Activated CD4-positive, alpha-beta memory T cell treated with anti-CD3 and anti-CD28 coated beads, Interleukin-2, amount 10 ng/mL, durations not matched to agents 7 days and 5 days (primary cell): ENCODE measurements at regions not wholly inside any gene's neighbourhood (a gene's known extent, or its start where the extent isn't known, plus 50 kb on each side); places are given as distances from the start of the nearest gene placed in this dataset.

Experiments
- CTCF ChIA-PET: fragments of 350-600 bp; sonication (Branson Sonifier 250); formaldehyde crosslinking; loops from one replicate; lab custom pipeline; 2021; ENCODE audit warnings: antibody characterized with exemption, inconsistent platforms; lab: Charles Lee
- POLR2A ChIA-PET: fragments of 350-600 bp; sonication (Branson Sonifier 250); formaldehyde crosslinking; loops from one replicate; lab custom pipeline; 2021; ENCODE audit warnings: antibody characterized with exemption; lab: Charles Lee
- DNase-seq: peaks from one replicate; pipeline ENCODE4 v3.0.0-alpha.2; 2020
- H3K27ac Mint-ChIP-seq: one replicate; pipeline ENCODE4 v1.8.0; 2021; ENCODE audit warnings: mild to moderate bottlenecking, mixed read lengths
- H3K27me3 Mint-ChIP-seq: one replicate; pipeline ENCODE4 v1.8.0; 2021; ENCODE audit warnings: mixed read lengths
- H3K36me3 Mint-ChIP-seq: one replicate; pipeline ENCODE4 v1.8.0; 2021; ENCODE audit warnings: low read depth, mixed read lengths
- H3K4me1 Mint-ChIP-seq: one replicate; pipeline ENCODE4 v1.8.0; 2021; ENCODE audit warnings: mixed read lengths
- H3K4me3 Mint-ChIP-seq: one replicate; pipeline ENCODE4 v1.8.0; 2021; ENCODE audit warnings: mild to moderate bottlenecking, mixed read lengths
- H3K9me3 Mint-ChIP-seq: one replicate; pipeline ENCODE4 v1.8.0; 2021; ENCODE audit warnings: mixed read lengths

DNA sequence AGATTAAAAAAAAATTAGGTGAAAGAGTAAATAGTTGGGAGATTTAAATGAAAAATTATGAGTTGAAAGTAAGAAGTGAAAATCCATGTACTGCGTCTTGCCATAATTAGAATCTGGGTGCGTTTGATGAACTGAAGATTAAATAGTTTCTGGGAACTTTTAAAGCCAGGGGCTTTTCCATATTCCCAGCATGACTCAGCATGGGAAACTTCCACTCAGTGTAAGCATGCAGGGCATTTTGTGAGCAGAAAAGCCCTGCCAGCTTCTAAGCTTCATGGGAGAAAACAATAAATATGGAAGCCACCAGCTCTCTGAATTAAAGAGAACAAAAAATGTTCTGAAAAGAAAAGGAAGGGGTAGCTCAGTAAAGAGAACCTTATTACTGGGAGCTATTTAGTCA is 62.0 kb upstream of the EDNRB start:
- CTCF ChIA-PET: no interaction called here
- no peak overlapping the region for H3K27ac Mint-ChIP-seq
- H3K9me3 Mint-ChIP-seq: no peaks in the 10 kb centered on the region
- H3K4me1 Mint-ChIP-seq: no peaks in the 10 kb centered on the region
- H3K27me3 Mint-ChIP-seq: no peaks in the 10 kb centered on the region
- POLR2A ChIA-PET: no interaction called here
- no peaks in the 10 kb centered on the region for H3K36me3 Mint-ChIP-seq
- H3K4me3 Mint-ChIP-seq: no peak overlapping the region
- DNase-seq: no peak

- POLR2A ChIA-PET: no interaction called here
- Mint-ChIP-seq H3K4me3 (no peak overlapping the region), H3K4me1 (no peaks in the 10 kb centered on the region), H3K36me3 (no peaks in the 10 kb centered on the region), H3K9me3 (no peaks in the 10 kb centered on the region), H3K27ac (no peak overlapping the region), H3K27me3 (no peaks in the 10 kb centered on the region)
- CTCF ChIA-PET: no interaction called here
- no peak for DNase-seq
Observed at GRCh38 chr13:77979721-77980385, 61.2 kb upstream of the EDNRB start.

- ChIA-PET CTCF (no interaction called here), POLR2A (no interaction called here)
- Mint-ChIP-seq H3K36me3 (no peaks in the 10 kb centered on the region), H3K4me1 (no peaks in the 10 kb centered on the region), H3K27ac (no peak overlapping the region), H3K9me3 (no peaks in the 10 kb centered on the region), H3K4me3 (no peak overlapping the region), H3K27me3 (no peaks in the 10 kb centered on the region)
- no peak for DNase-seq
Observed at GRCh38 chr13:77975358-77976042, 56.9 kb upstream of the EDNRB start.

- ChIA-PET CTCF (interaction anchor here (0.9 kb wide), 1 partner anchor 21 kb away, joined by 3 read pairs; no protein-coding TSS in a partner anchor), POLR2A (no interaction called here)
- DNase-seq: no peak
- no peaks in the 10 kb centered on the region for H3K9me3 Mint-ChIP-seq
- H3K27ac Mint-ChIP-seq: no peak overlapping the region
- H3K4me3 Mint-ChIP-seq: no peak overlapping the region
- H3K4me1 Mint-ChIP-seq: no peaks in the 10 kb centered on the region
- no peaks in the 10 kb centered on the region for H3K36me3 Mint-ChIP-seq
- peaks cover 2% of the 10 kb centered on the region for H3K27me3 Mint-ChIP-seq
Observed at GRCh38 chr13:77969299-77969698, 50.7 kb upstream of the EDNRB start.
